Bone marrow (tissue), 2 donors: ENCODE measurements at regions not wholly inside any gene's neighbourhood (a gene's known extent, or its start where the extent isn't known, plus 50 kb on each side); places are given as distances from the start of the nearest gene placed in this dataset.
"Not testable (repeated sequence)": the region's sequence is repeated elsewhere in the genome, so short reads cannot be mapped to it uniquely, and the experiment has no call there.

Source experiments
- DNase-seq, 2 donors: peaks; one replicate each; lab custom pipeline; 2025; lab: John Stamatoyannopoulos, UW

GRCh38 chrY:7656596-7656995 lies 745.0 kb upstream of the AMELY start:
- DNase-seq: no peak

DNA sequence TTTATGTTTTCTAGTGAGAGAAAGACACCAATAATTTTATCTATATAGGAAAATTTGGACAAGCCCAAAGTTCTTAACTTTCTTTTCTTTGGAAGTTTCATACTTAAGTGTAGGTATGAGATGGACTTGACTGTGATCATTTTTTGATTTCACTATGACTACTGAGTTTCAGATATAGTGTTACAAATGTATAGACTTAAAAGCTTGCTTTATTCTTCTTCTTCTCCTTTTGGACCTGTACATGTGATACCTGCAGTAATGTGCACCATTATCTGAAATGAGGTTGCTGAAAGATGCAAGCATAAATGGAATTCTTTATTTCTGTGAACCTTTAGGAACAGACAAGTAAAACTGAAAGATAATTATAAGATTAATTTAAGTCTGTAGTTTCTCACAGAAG lies 743.4 kb upstream of the AMELY start:
- DNase-seq: no peak

GRCh38 chrY:7649866-7650265 lies 738.3 kb upstream of the AMELY start:
- DNase-seq: not testable (repeated sequence)
